ENCODE measurements at regions not wholly inside any gene's neighbourhood (a gene's known extent, or its start where the extent isn't known, plus 50 kb on each side); places are given as distances from the start of the nearest gene placed in this dataset.

- TF ChIP-seq CTCF (IDR thresholded peaks at IDR 0.05; ENCODE audit: insufficient read depth, low read length, poor library complexity, severe bottlenecking) = no peak
- TF ChIP-seq EZH2phosphoT487 (conservative IDR thresholded peaks at IDR 0.05; ENCODE audit: low read length) = no peak
These were observed 68.2 kb upstream of the STC2 start for GRCh38 chr5:173396311-173396993.

All from SU-DHL-6 (cell line).